K562 (cell line): ENCODE measurements at regions not wholly inside any gene's neighbourhood (a gene's known extent, or its start where the extent isn't known, plus 50 kb on each side); places are given as distances from the start of the nearest gene placed in this dataset.
"Not testable (repeated sequence)": the region's sequence is repeated elsewhere in the genome, so short reads cannot be mapped to it uniquely, and the experiment has no call there.

ENCODE experiments used
- ATAC-seq: fragments of 200-7000 bp; cut with Tn5 transposase; 3 replicates; pipeline ENCODE4 v1.9.1; 2020; ENCODE audit warnings: moderate library complexity
- BruUV-seq: library from RNA; stranded (reverse); fragments of 400-500 nt; replicated peaks from 2 replicates; lab custom pipeline; 2021; lab: Mats Ljungman, UMichigan
- CTCF ChIA-PET: fragments of 300-600 bp; formaldehyde crosslinking; extraction: SDS; loops from one replicate; lab custom pipeline; 2021; ENCODE audit warnings: low intra/inter-chr PET ratio; lab: Yijun Ruan, JAX
- POLR2A ChIA-PET: fragments of 300-600, 350-650 bp; sonication (Branson Sonifier 250); formaldehyde crosslinking; extraction: SDS; loops from one replicate; lab custom pipeline; 2021; ENCODE audit warnings: antibody characterized with exemption, inconsistent platforms; lab: Yijun Ruan, JAX
- DNase-seq, 4 experiments: peaks; one replicate each; pipeline versions ENCODE4 v3.0.0 to v3.0.0-alpha.2; 2011 to 2018; ENCODE audit warnings: low spot score in 3 of 4, mixed read lengths in 3 of 4; ENCODE audit errors: extremely low read depth in 1 of 4
- FAIRE-seq: peaks from 2 replicates; lab custom pipeline; 2011; peaks lifted over from hg19 to GRCh38; lab: Jason Lieb, UNC
- H2AFZ ChIP-seq: 2 replicates; pipeline ENCODE4 v1.6.0; 2011; ENCODE audit warnings: low read depth, low read length, control low read depth, inconsistent platforms
- H3K27ac ChIP-seq: fragments of 200-600 bp; 3 replicates; pipeline ENCODE4 v1.8.0; 2011; ENCODE audit warnings: low read depth, mild to moderate bottlenecking, control low read depth, inconsistent platforms, low read length, moderate library complexity, mixed read lengths; ENCODE audit errors: extremely low read depth
- H3K27me3 ChIP-seq, 2 experiments: fragments of 300-600 bp in 1 of 2; 2 replicates in 1 of 2; 3 replicates in 1 of 2; pipeline versions ENCODE4 v1.6.0 to v1.8.0; 2011; ENCODE audit warnings: inconsistent platforms in 2 of 2, low read length in 2 of 2, mild to moderate bottlenecking in 1 of 2, mixed read lengths in 1 of 2, moderate library complexity in 1 of 2; ENCODE audit not compliant: control insufficient read depth in 2 of 2, insufficient read depth in 2 of 2
- H3K36me3 ChIP-seq: fragments of 300-600 bp; 3 replicates; pipeline ENCODE4 v1.8.0; 2011; ENCODE audit warnings: mild to moderate bottlenecking, low read length, inconsistent platforms; ENCODE audit not compliant: control insufficient read depth, insufficient read depth
- H3K4me1 ChIP-seq, 2 experiments: fragments of 200-600 bp in 1 of 2; replicated peaks in 1 of 2; 2 replicates in 1 of 2; 3 replicates in 1 of 2; pipeline versions ENCODE4 v1.5.1 to v1.8.0; 2011; ENCODE audit warnings: inconsistent platforms in 2 of 2, low read length in 2 of 2, mild to moderate bottlenecking in 1 of 2, mixed read lengths in 1 of 2, moderate library complexity in 1 of 2; ENCODE audit not compliant: control insufficient read depth in 2 of 2, insufficient read depth in 2 of 2
- H3K4me2 ChIP-seq: 2 replicates; pipeline ENCODE4 v1.6.1; 2011; ENCODE audit warnings: low read length, control low read depth, inconsistent platforms, mixed read lengths; ENCODE audit not compliant: insufficient read depth
- H3K4me3 ChIP-seq: fragments of 200-600 bp; sonication (generic), shearing (Covaris generic); 2 replicates; pipeline ENCODE4 v1.5.1; 2016; ENCODE audit warnings: control low read depth, inconsistent platforms
- H3K79me2 ChIP-seq: fragments of 200-600 bp; 3 replicates; pipeline ENCODE4 v1.8.0; 2011; ENCODE audit warnings: low read length, inconsistent platforms; ENCODE audit not compliant: control insufficient read depth, insufficient read depth
- H3K9ac ChIP-seq, 2 experiments: 2 replicates each; pipeline versions ENCODE4 v1.6.0 to v1.6.1; 2011; ENCODE audit warnings: low read depth in 2 of 2, low read length in 2 of 2, control low read depth in 1 of 2, inconsistent platforms in 1 of 2, mild to moderate bottlenecking in 1 of 2, mixed read lengths in 1 of 2; ENCODE audit not compliant: insufficient read depth in 1 of 2
- H3K9me1 ChIP-seq: one replicate; pipeline ENCODE4 v1.6.0; 2011; ENCODE audit warnings: inconsistent platforms, mild to moderate bottlenecking, low read length, moderate library complexity; ENCODE audit not compliant: control insufficient read depth, insufficient read depth
- H3K9me3 ChIP-seq: replicated peaks from 2 replicates; pipeline ENCODE4 v1.5.1; 2011; ENCODE audit warnings: low read depth, low read length, inconsistent platforms; ENCODE audit not compliant: control insufficient read depth, insufficient read depth
- H4K20me1 ChIP-seq: replicated peaks from 2 replicates; pipeline ENCODE4 v1.6.1; 2011; ENCODE audit warnings: low read length, inconsistent platforms, mixed read lengths; ENCODE audit not compliant: control insufficient read depth, insufficient read depth
- DMBX1 ChIP-seq: fragments of 250-450 bp; sonication (Bioruptor Pico); IDR thresholded peaks from 2 replicates; pipeline ENCODE4 v1.8.0; 2022; ENCODE audit warnings: inconsistent platforms, mild to moderate bottlenecking, moderate library complexity, borderline replicate concordance
- FOXA3 ChIP-seq, 2 experiments: fragments of 450-650 bp in 1 of 2; sonication (generic) in 1 of 2; formaldehyde crosslinking; IDR thresholded peaks in 1 of 2; conservative IDR thresholded peaks in 1 of 2; 2 replicates each; pipeline versions ENCODE4 v1.4.0 to v1.8.0; 2020 to 2022; ENCODE audit warnings: mild to moderate bottlenecking in 2 of 2, missing genetic modification reagents in 1 of 2
- FOXK2 ChIP-seq, 2 experiments: fragments of 450-650 bp; IDR thresholded peaks in 1 of 2; conservative IDR thresholded peaks in 1 of 2; 2 replicates each; pipeline ENCODE4 v1.6.1; 2016; ENCODE audit warnings: low read depth in 2 of 2, mild to moderate bottlenecking in 1 of 2
- L3MBTL2 ChIP-seq: fragments of 450-650 bp; IDR thresholded peaks from 2 replicates; pipeline ENCODE4 v1.6.1; 2016; ENCODE audit warnings: mild to moderate bottlenecking, moderate library complexity
- MGA ChIP-seq: fragments of 450-650 bp; IDR thresholded peaks from 2 replicates; pipeline ENCODE4 v1.6.1; 2016; ENCODE audit warnings: mild to moderate bottlenecking, moderate library complexity
- NCOR1 ChIP-seq: fragments of 450-650 bp; IDR thresholded peaks from 2 replicates; pipeline ENCODE4 v1.6.1; 2016; ENCODE audit warnings: mild to moderate bottlenecking, moderate library complexity
- NFRKB ChIP-seq: fragments of 450-650 bp; IDR thresholded peaks from 2 replicates; pipeline ENCODE4 v1.6.1; 2016; ENCODE audit warnings: low read depth
- TAF1 ChIP-seq: IDR thresholded peaks from 2 replicates; pipeline ENCODE4 v1.6.1; 2011; ENCODE audit warnings: mild to moderate bottlenecking, low read length, moderate library complexity; ENCODE audit not compliant: insufficient read depth, control insufficient read depth, severe bottlenecking; ENCODE audit errors: extremely low read depth
- TAF9B ChIP-seq: fragments of 450-650 bp; IDR thresholded peaks from 2 replicates; pipeline ENCODE4 v1.6.1; 2018; ENCODE audit warnings: mild to moderate bottlenecking; ENCODE audit not compliant: partially characterized antibody
- WGBS: fragments of 100-300 bp; shearing (Covaris generic); methylation state at CpG from one replicate; pipeline ENCODE4 v1.1.6; 2016; ENCODE audit warnings: low coverage, mixed read lengths; ENCODE audit not compliant: insufficient coverage; ENCODE audit errors: missing lambda C conversion rate; 5-methylcytosine and 5-hydroxymethylcytosine counted together
- in situ Hi-C: fragments of 300-500 bp; cut with MboI; formaldehyde crosslinking; loops from 4 replicates; pipeline ENCODE4 v1.15.0; 2018; ENCODE audit warnings: inconsistent platforms, mixed read lengths
- intact Hi-C: fragments of 100-400 bp; cut with micrococcal nuclease; formaldehyde crosslinking; loops from 2 replicates; pipeline ENCODE4 v1.14.2; 2022

GRCh38 chr3:182425926-182426718, 367.2 kb upstream of the ATP11B start:
- H3K9me1 ChIP-seq, FAIRE-seq, H3K9me3 ChIP-seq, H3K79me2 ChIP-seq, H3K4me1 ChIP-seq, H3K36me3 ChIP-seq, in situ Hi-C loops, H4K20me1 ChIP-seq, intact Hi-C loops, CTCF ChIA-PET, H3K27me3 ChIP-seq: not testable (repeated sequence)
- H2AFZ ChIP-seq: peak overlapping the region; percentile 90
- POLR2A ChIA-PET: interaction anchor here (0.6 to 0.9 kb wide), 2 partner anchors 12 to 81 kb away, joined by 3 to 4 read pairs; no protein-coding TSS in a partner anchor
- H3K27ac ChIP-seq: peak overlapping the region; percentile 51
- BruUV-seq: TSS peak; percentile 70
- peak; percentile 66; the same call in 2 of the 3 replicates for ATAC-seq
- peak overlapping the region; percentile 48 to 64; a peak in 3 of 4 replicates for H3K9ac ChIP-seq
- peak in 3 of 4 experiments; percentile 10 to 41 (median 13) for DNase-seq
- peak overlapping the region; percentile 3; the same call in 1 of the 2 replicates for H3K4me3 ChIP-seq
- WGBS: 15% methylated on average over 14 of the region's 32 CpGs
- peak overlapping the region; percentile 61 for H3K4me2 ChIP-seq
- TF ChIP-seq DMBX1 (CRISPR knock-in tag) (0 out of 2 replicates have a peak, but pooled peaks have one; percentile 19), NFRKB (peak; percentile 70; the same call in 1 of the 2 replicates), L3MBTL2 (peak; percentile 58; the same call in 1 of the 2 replicates), MGA (peak; percentile 68), TAF9B (peak; percentile 74), FOXA3 (CRISPR knock-in tag; conservative IDR thresholded peaks at IDR 0.05 in 1 of 2, IDR thresholded peaks at IDR 0.05 in 1 of 2) (peak; percentile 28 to 93; a peak in 3 of 4 replicates), TAF1 (peak; percentile 27), FOXK2 (conservative IDR thresholded peaks at IDR 0.05 in 1 of 2, IDR thresholded peaks at IDR 0.05 in 1 of 2; ENCODE audit: low read depth in 2 of 2) (peak in 1 of 2 experiments; percentile 78; a peak in 3 of 4 replicates), NCOR1 (0 out of 2 replicates have a peak, but pooled peaks have one; percentile 7)
